Mesenchymal stem cell (in vitro differentiated cells and primary cell): ENCODE measurements at regions not wholly inside any gene's neighbourhood (a gene's known extent, or its start where the extent isn't known, plus 50 kb on each side); places are given as distances from the start of the nearest gene placed in this dataset.
A peak's percentile ranks its signal among the peaks of the same experiment; 100 is the strongest.

Experiments
- DNase-seq: peaks from one replicate; pipeline ENCODE4 v3.0.0-alpha.2; 2013
- H2AFZ ChIP-seq: one replicate; pipeline ENCODE4 v1.6.1; 2013; ENCODE audit warnings: low read depth, mild to moderate bottlenecking, control low read depth, inconsistent platforms, low read length, moderate library complexity
- H2AK5ac ChIP-seq: 2 replicates; pipeline ENCODE4 v1.6.1; 2013; ENCODE audit warnings: low read length, moderate library complexity, mild to moderate bottlenecking, inconsistent platforms; ENCODE audit not compliant: severe bottlenecking
- H2BK120ac ChIP-seq: one replicate; pipeline ENCODE4 v1.6.1; 2013; ENCODE audit warnings: low read depth, mild to moderate bottlenecking, inconsistent platforms, low read length, moderate library complexity
- H2BK12ac ChIP-seq, 2 experiments: one replicate each; pipeline ENCODE4 v1.6.1; 2013; ENCODE audit warnings: inconsistent platforms in 2 of 2, low read length in 2 of 2, mild to moderate bottlenecking in 2 of 2, moderate library complexity in 2 of 2, control low read depth in 1 of 2
- H2BK15ac ChIP-seq: one replicate; pipeline ENCODE4 v1.6.1; 2013; ENCODE audit warnings: mild to moderate bottlenecking, low read depth, inconsistent platforms; ENCODE audit not compliant: poor library complexity, severe bottlenecking
- H2BK5ac ChIP-seq: 2 replicates; pipeline ENCODE4 v1.6.1; 2013; ENCODE audit warnings: low read depth, mild to moderate bottlenecking, low read length, control low read depth, inconsistent platforms; ENCODE audit not compliant: poor library complexity, severe bottlenecking
- H3K14ac ChIP-seq, 2 experiments: one replicate each; pipeline ENCODE4 v1.6.1; 2013; ENCODE audit warnings: inconsistent platforms in 2 of 2, low read length in 2 of 2, control low read depth in 1 of 2, mild to moderate bottlenecking in 1 of 2, moderate library complexity in 1 of 2
- H3K18ac ChIP-seq, 2 experiments: one replicate each; pipeline ENCODE4 v1.6.1; 2013; ENCODE audit warnings: inconsistent platforms in 2 of 2, low read length in 2 of 2, control low read depth in 1 of 2, low read depth in 1 of 2, mild to moderate bottlenecking in 1 of 2
- H3K23ac ChIP-seq, 2 experiments: one replicate each; pipeline ENCODE4 v1.6.1; 2013; ENCODE audit warnings: inconsistent platforms in 2 of 2, low read length in 2 of 2, mild to moderate bottlenecking in 2 of 2, moderate library complexity in 2 of 2, control low read depth in 1 of 2
- H3K27ac ChIP-seq: 2 replicates; pipeline ENCODE4 v1.5.1; 2013; ENCODE audit warnings: mild to moderate bottlenecking, moderate library complexity, low read length, control low read depth, inconsistent platforms; ENCODE audit not compliant: poor library complexity, severe bottlenecking
- H3K27me3 ChIP-seq, 2 experiments: 2 replicates each; pipeline versions ENCODE4 v1.6.1 to v1.7.0; 2013; ENCODE audit warnings: low read length in 2 of 2, mild to moderate bottlenecking in 2 of 2, moderate library complexity in 2 of 2, control low read depth in 1 of 2, inconsistent platforms in 1 of 2; ENCODE audit not compliant: control insufficient read depth in 1 of 2, insufficient read depth in 1 of 2
- H3K36me3 ChIP-seq, 2 experiments: 2 replicates each; pipeline versions ENCODE4 v1.6.1 to v1.7.0; 2013; ENCODE audit warnings: low read length in 2 of 2, control low read depth in 1 of 2, inconsistent platforms in 1 of 2, low read depth in 1 of 2, mild to moderate bottlenecking in 1 of 2; ENCODE audit not compliant: insufficient read depth in 2 of 2, control insufficient read depth in 1 of 2
- H3K4ac ChIP-seq, 2 experiments: one replicate each; pipeline ENCODE4 v1.6.1; 2013; ENCODE audit warnings: inconsistent platforms in 2 of 2, low read length in 2 of 2, mild to moderate bottlenecking in 2 of 2, moderate library complexity in 2 of 2, control low read depth in 1 of 2, low read depth in 1 of 2
- H3K4me1 ChIP-seq: 2 replicates; pipeline ENCODE4 v1.6.1; 2013; ENCODE audit warnings: low read depth, low read length, control low read depth; ENCODE audit not compliant: control insufficient read depth, insufficient read depth
- H3K4me2 ChIP-seq: 2 replicates; pipeline ENCODE4 v1.6.1; 2013; ENCODE audit warnings: low read length, mild to moderate bottlenecking, inconsistent platforms; ENCODE audit not compliant: poor library complexity, severe bottlenecking
- H3K4me3 ChIP-seq, 2 experiments: 2 replicates each; pipeline versions ENCODE4 v1.5.1 to v1.7.0; 2013; ENCODE audit warnings: low read length in 2 of 2, mild to moderate bottlenecking in 2 of 2, control low read depth in 1 of 2, low read depth in 1 of 2; ENCODE audit not compliant: insufficient read depth in 1 of 2
- H3K79me1 ChIP-seq: replicated peaks from 2 replicates; pipeline ENCODE4 v1.6.1; 2013; ENCODE audit warnings: mild to moderate bottlenecking, control low read depth, low read length, inconsistent platforms; ENCODE audit not compliant: poor library complexity, severe bottlenecking
- H3K9ac ChIP-seq: 2 replicates; pipeline ENCODE4 v1.7.0; 2013; ENCODE audit warnings: mild to moderate bottlenecking, low read length, moderate library complexity
- H3K9me3 ChIP-seq: 2 replicates; pipeline ENCODE4 v1.7.0; 2013; ENCODE audit warnings: mild to moderate bottlenecking, low read length; ENCODE audit not compliant: control insufficient read depth
- H4K8ac ChIP-seq: one replicate; pipeline ENCODE4 v1.6.1; 2013; ENCODE audit warnings: inconsistent platforms, mild to moderate bottlenecking, low read length, moderate library complexity
- H4K91ac ChIP-seq: one replicate; pipeline ENCODE4 v1.6.1; 2013; ENCODE audit warnings: mild to moderate bottlenecking, low read length, inconsistent platforms
- WGBS: methylation state at CpG from one replicate; pipeline ENCODE4 v1.1.7; 2013; ENCODE audit warnings: mixed read lengths; 5-methylcytosine and 5-hydroxymethylcytosine counted together

- Histone ChIP-seq H2AK5ac (no peak overlapping the region), H3K36me3 (no peaks in the 10 kb centered on the region), H4K91ac (no peak overlapping the region), H3K4me2 (no peak overlapping the region), H3K14ac (no peak overlapping the region), H2BK5ac (no peak overlapping the region), H3K18ac (peak overlapping the region in 1 of 2 experiments; percentile 28), H2BK15ac (no peak overlapping the region), H2BK12ac (peak overlapping the region in 1 of 2 experiments; percentile 4), H3K79me1 (no peaks in the 10 kb centered on the region), H2AFZ (no peak overlapping the region), H3K9ac (peak overlapping the region; percentile 42), H3K9me3 (no peaks in the 10 kb centered on the region), H3K4me3 (no peak overlapping the region), H3K4me1 (no peaks in the 10 kb centered on the region), H2BK120ac (no peak overlapping the region), H3K4ac (no peak overlapping the region), H4K8ac (no peak overlapping the region), H3K23ac (no peak overlapping the region), H3K27ac (no peak overlapping the region), H3K27me3 (no peaks in the 10 kb centered on the region)
- 88% methylated on average over 2 of the region's 3 CpGs for WGBS
- DNase-seq: no peak
These were observed 353.6 kb upstream of the TRIB2 start for GRCh38 chr2:12363138-12363537.

GRCh38 chr2:12363569-12363968 is 353.2 kb upstream of the TRIB2 start:
- Histone ChIP-seq H3K79me1 (no peaks in the 10 kb centered on the region), H2BK15ac (no peak overlapping the region)
- WGBS: 93% methylated on average over 1 of the region's 1 CpG

GRCh38 chr2:12369566-12369965 is 347.2 kb upstream of the TRIB2 start:
- Histone ChIP-seq H2BK5ac (no peak overlapping the region), H4K91ac (no peak overlapping the region), H3K4ac (no peak overlapping the region), H3K18ac (no peak overlapping the region), H3K79me1 (no peaks in the 10 kb centered on the region), H3K27ac (no peak overlapping the region), H3K23ac (no peak overlapping the region), H2AK5ac (no peak overlapping the region), H3K9me3 (no peaks in the 10 kb centered on the region), H3K14ac (no peak overlapping the region), H3K4me1 (peaks cover 1% of the 10 kb centered on the region), H2BK120ac (no peak overlapping the region), H3K4me3 (no peak overlapping the region), H2BK15ac (no peak overlapping the region), H2AFZ (no peak overlapping the region), H3K27me3 (no peaks in the 10 kb centered on the region), H2BK12ac (no peak overlapping the region), H3K4me2 (no peak overlapping the region), H3K9ac (no peak overlapping the region), H4K8ac (no peak overlapping the region), H3K36me3 (no peaks in the 10 kb centered on the region)
- 100% methylated on average over 2 of the region's 3 CpGs for WGBS
- DNase-seq: no peak

More at GRCh38 chr2:12363569-12363968, 353.2 kb upstream of the TRIB2 start:
- H2BK5ac ChIP-seq: no peak overlapping the region
- peak overlapping the region in 1 of 2 experiments; percentile 29 for H3K18ac ChIP-seq
- H3K4me2 ChIP-seq: no peak overlapping the region
- no peaks in the 10 kb centered on the region for H3K27me3 ChIP-seq
- H2AFZ ChIP-seq: no peak overlapping the region
- no peak overlapping the region for H4K91ac ChIP-seq
- no peak overlapping the region for H2AK5ac ChIP-seq
- no peak overlapping the region for H3K4ac ChIP-seq
- no peak overlapping the region for H2BK120ac ChIP-seq
- H3K14ac ChIP-seq: no peak overlapping the region
- no peaks in the 10 kb centered on the region for H3K9me3 ChIP-seq
- no peak overlapping the region for H3K27ac ChIP-seq
- peak overlapping the region; percentile 42 for H3K9ac ChIP-seq
- H3K23ac ChIP-seq: no peak overlapping the region
- no peak for DNase-seq
- no peak overlapping the region for H2BK12ac ChIP-seq
- no peaks in the 10 kb centered on the region for H3K36me3 ChIP-seq
- H3K4me1 ChIP-seq: no peaks in the 10 kb centered on the region
- no peak overlapping the region for H4K8ac ChIP-seq
- no peak overlapping the region for H3K4me3 ChIP-seq

GRCh38 chr2:12376025-12376424 is 340.7 kb upstream of the TRIB2 start:
- Histone ChIP-seq H2AFZ (no peak overlapping the region), H3K27me3 (no peaks in the 10 kb centered on the region), H2BK15ac (no peak overlapping the region), H4K8ac (no peak overlapping the region), H3K9me3 (no peaks in the 10 kb centered on the region), H3K79me1 (no peaks in the 10 kb centered on the region), H3K4me2 (no peak overlapping the region), H3K14ac (no peak overlapping the region), H3K4ac (no peak overlapping the region), H3K4me3 (no peak overlapping the region), H3K18ac (no peak overlapping the region), H3K23ac (no peak overlapping the region), H3K4me1 (peaks cover 1% of the 10 kb centered on the region), H2AK5ac (no peak overlapping the region), H3K27ac (no peak overlapping the region), H3K9ac (no peak overlapping the region), H2BK120ac (no peak overlapping the region), H3K36me3 (no peaks in the 10 kb centered on the region), H2BK5ac (no peak overlapping the region), H4K91ac (no peak overlapping the region), H2BK12ac (no peak overlapping the region)
- DNase-seq: peak; percentile 3
- WGBS: 100% methylated on average over 1 of the region's 1 CpG
